HCT116 (cell line): ENCODE measurements at regions not wholly inside any gene's neighbourhood (a gene's known extent, or its start where the extent isn't known, plus 50 kb on each side); places are given as distances from the start of the nearest gene placed in this dataset.

Experiments used
- ATAC-seq: fragments of 200-7000 bp; cut with Tn5 transposase; 2 replicates; pipeline ENCODE4 v1.9.1; 2020; ENCODE audit warnings: mild to moderate bottlenecking, moderate library complexity
- BruUV-seq: library from RNA; stranded (reverse); fragments of 400-500 nt; replicated peaks from 2 replicates; lab custom pipeline; 2021; lab: Mats Ljungman, UMichigan
- CTCF ChIA-PET: fragments of 300-600 bp; sonication (Branson Sonifier 250); formaldehyde crosslinking; loops from one replicate; lab custom pipeline; 2021; ENCODE audit warnings: antibody characterized with exemption; lab: Charles Lee
- POLR2A ChIA-PET: fragments of 300-600, 350-600 bp; sonication (Branson Sonifier 250); formaldehyde crosslinking; loops from one replicate; lab custom pipeline; 2021; ENCODE audit warnings: antibody characterized with exemption; lab: Charles Lee
- RAD21 ChIA-PET, 2 experiments: fragments of 300-600 bp; sonication (Branson Sonifier 250); formaldehyde crosslinking; loops; one replicate each; lab custom pipeline; 2023; ENCODE audit warnings: low total read pairs in 2 of 2; ENCODE audit not compliant: uncharacterized antibody in 2 of 2, unreplicated experiment in 2 of 2, low non-redundant PET in 1 of 2; lab: Charles Lee
- DNase-seq: peaks from one replicate; pipeline ENCODE4 v3.0.0-alpha.2; 2010; ENCODE audit warnings: low read depth, low spot score
- H2AFZ ChIP-seq: fragments of 200-600 bp; shearing (Covaris generic), sonication (generic); 2 replicates; pipeline ENCODE4 v1.6.1; 2017; ENCODE audit warnings: low read depth, mixed run types, mixed read lengths, antibody characterized with exemption, low read length; ENCODE audit not compliant: poor library complexity, severe bottlenecking
- H3K27ac ChIP-seq: 2 replicates; pipeline ENCODE4 v1.5.1; 2012; ENCODE audit warnings: low read depth, low read length
- H3K27me3 ChIP-seq: fragments of 200-600 bp; sonication (generic); 2 replicates; pipeline ENCODE4 v1.6.1; 2016; ENCODE audit warnings: mixed run types, low read length, mixed read lengths; ENCODE audit not compliant: insufficient read depth
- H3K36me3 ChIP-seq, 2 experiments: fragments of 200-500 bp in 1 of 2; fragments of 200-600 bp in 1 of 2; sonication (Bioruptor generic) in 1 of 2; sonication (generic) in 1 of 2; 2 replicates each; pipeline versions ENCODE4 v1.5.1 to v1.6.1; 2014 to 2016; ENCODE audit warnings: low read length in 2 of 2, inconsistent platforms in 1 of 2, mixed read lengths in 1 of 2, mixed run types in 1 of 2; ENCODE audit not compliant: insufficient read depth in 2 of 2, control insufficient read depth in 1 of 2
- H3K4me1 ChIP-seq, 2 experiments: fragments of 200-600 bp in 1 of 2; sonication (generic) in 1 of 2; 2 replicates each; pipeline versions ENCODE4 v1.5.1 to v1.6.1; 2012 to 2017; ENCODE audit warnings: low read length in 2 of 2, inconsistent platforms in 1 of 2, mild to moderate bottlenecking in 1 of 2, mixed read lengths in 1 of 2, mixed run types in 1 of 2, moderate library complexity in 1 of 2; ENCODE audit not compliant: insufficient read depth in 2 of 2, control insufficient read depth in 1 of 2
- H3K4me2 ChIP-seq: fragments of 200-600 bp; sonication (generic); 2 replicates; pipeline ENCODE4 v1.6.1; 2017; ENCODE audit warnings: mixed run types, low read length, mixed read lengths
- H3K4me3 ChIP-seq, 2 experiments: fragments of 200-600 bp in 1 of 2; sonication (generic) in 1 of 2; replicated peaks in 1 of 2; 2 replicates each; pipeline ENCODE4 v1.5.1; 2011 to 2016; ENCODE audit warnings: low read length in 2 of 2, control low read depth in 1 of 2, low read depth in 1 of 2, mild to moderate bottlenecking in 1 of 2, mixed read lengths in 1 of 2, mixed run types in 1 of 2
- H3K79me2 ChIP-seq: fragments of 200-600 bp; sonication (generic); 2 replicates; pipeline ENCODE4 v1.6.1; 2017; ENCODE audit warnings: mild to moderate bottlenecking, mixed run types, low read length, moderate library complexity, mixed read lengths; ENCODE audit not compliant: insufficient read depth
- H3K9ac ChIP-seq: fragments of 200-600 bp; sonication (generic); 2 replicates; pipeline ENCODE4 v1.6.1; 2016; ENCODE audit warnings: low read length, mixed read lengths
- H3K9me2 ChIP-seq: fragments of 200-600 bp; sonication (generic), shearing (Covaris generic); 2 replicates; pipeline ENCODE4 v1.6.1; 2017; ENCODE audit warnings: mixed run types, mild to moderate bottlenecking, moderate library complexity; ENCODE audit not compliant: insufficient read depth
- H3K9me3 ChIP-seq, 2 experiments: fragments of 200-500 bp in 1 of 2; fragments of 200-600 bp in 1 of 2; sonication (Bioruptor generic) in 1 of 2; sonication (generic) in 1 of 2; 2 replicates each; pipeline ENCODE4 v1.6.1; 2014 to 2017; ENCODE audit warnings: low read length in 2 of 2, mixed read lengths in 2 of 2, inconsistent platforms in 1 of 2, low read depth in 1 of 2, mild to moderate bottlenecking in 1 of 2, mixed run types in 1 of 2, moderate library complexity in 1 of 2; ENCODE audit not compliant: control insufficient read depth in 1 of 2, insufficient read depth in 1 of 2
- H4K20me1 ChIP-seq: fragments of 200-600 bp; sonication (generic), shearing (Covaris generic); 2 replicates; pipeline ENCODE4 v1.6.1; 2017; ENCODE audit warnings: mixed run types, mild to moderate bottlenecking, moderate library complexity; ENCODE audit not compliant: insufficient read depth
- ATF3 ChIP-seq: IDR thresholded peaks from 2 replicates; pipeline ENCODE4 v1.6.1; 2012
- CBX3 ChIP-seq: IDR thresholded peaks from 2 replicates; pipeline ENCODE4 v1.6.1; 2012; ENCODE audit warnings: low read depth
- ELF1 ChIP-seq: IDR thresholded peaks from 2 replicates; pipeline ENCODE4 v1.6.1; 2012; ENCODE audit warnings: low read depth, borderline replicate concordance
- FOSL1 ChIP-seq: IDR thresholded peaks from 2 replicates; pipeline ENCODE4 v1.6.1; 2012; ENCODE audit warnings: low read depth
- JUND ChIP-seq: IDR thresholded peaks from 2 replicates; pipeline ENCODE4 v1.6.1; 2012
- MAX ChIP-seq: IDR thresholded peaks from 2 replicates; pipeline ENCODE4 v1.6.1; 2012
- POLR2AphosphoS5 ChIP-seq: IDR thresholded peaks from 2 replicates; pipeline ENCODE4 v1.6.1; 2011; ENCODE audit warnings: mild to moderate bottlenecking, low read depth, low read length, moderate library complexity
- RAD21 ChIP-seq: IDR thresholded peaks from 2 replicates; pipeline ENCODE4 v1.6.1; 2012; ENCODE audit warnings: low read depth, mild to moderate bottlenecking
- REST ChIP-seq: IDR thresholded peaks from 2 replicates; pipeline ENCODE4 v1.6.1; 2012; ENCODE audit warnings: low read depth
- SIN3A ChIP-seq: IDR thresholded peaks from 2 replicates; pipeline ENCODE4 v1.6.1; 2012; ENCODE audit warnings: low read depth
- SP1 ChIP-seq: IDR thresholded peaks from 2 replicates; pipeline ENCODE4 v1.6.1; 2012; ENCODE audit warnings: low read depth
- ZBTB33 ChIP-seq: IDR thresholded peaks from 2 replicates; pipeline ENCODE4 v1.6.1; 2011; ENCODE audit warnings: mild to moderate bottlenecking, low read length, moderate library complexity; ENCODE audit not compliant: insufficient replicate concordance; ENCODE audit errors: extremely low read depth
- ZFX ChIP-seq: fragments of 450-650 bp; IDR thresholded peaks from 2 replicates; pipeline ENCODE4 v1.6.1; 2017
- intact Hi-C: fragments of 100-400 bp; cut with micrococcal nuclease; formaldehyde crosslinking; loops from 2 replicates; pipeline ENCODE4 v1.10.0; 2022
- TF ChIP-seq, protein P1 (sequence below), 3 experiments: fragments of 200-600 bp in 1 of 3; sonication (generic) in 1 of 3; IDR thresholded peaks in 2 of 3; conservative IDR thresholded peaks in 1 of 3; 2 replicates each; pipeline ENCODE4 v1.5.1; 2012 to 2017; ENCODE audit warnings: low read depth in 2 of 3, low read length in 2 of 3, antibody characterized with exemption in 1 of 3, borderline replicate concordance in 1 of 3, control low read depth in 1 of 3, mild to moderate bottlenecking in 1 of 3, mixed read lengths in 1 of 3, mixed run types in 1 of 3, moderate library complexity in 1 of 3; ENCODE audit not compliant: insufficient read depth in 1 of 3

DNA sequence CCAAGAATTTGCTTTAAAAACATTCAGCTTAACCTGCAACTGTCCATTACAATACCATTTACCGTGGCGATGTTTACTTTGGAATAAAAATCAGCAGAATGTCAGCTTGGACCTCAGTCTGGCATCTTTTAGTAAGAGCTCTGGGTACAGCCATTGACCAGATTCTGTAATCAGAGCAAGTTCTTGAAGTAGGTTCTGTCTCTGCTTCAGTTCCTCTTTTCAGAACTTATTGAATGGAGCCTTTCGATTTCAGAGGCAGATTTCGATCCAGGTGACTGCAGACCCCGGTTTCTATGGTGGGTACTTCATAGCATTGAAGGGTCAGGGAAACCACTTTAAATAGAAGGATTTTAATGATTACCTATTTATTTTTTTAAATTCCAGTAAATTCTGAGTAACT is 53.4 kb upstream of the SV2C start (continued):
- TF ChIP-seq ZBTB33 = no peak
- no peak for TF ChIP-seq ELF1
- TF ChIP-seq JUND = no peak
- TF ChIP-seq ATF3 = no peak

GRCh38 chr5:76025790-76026189 is 57.4 kb upstream of the SV2C start:
- Histone ChIP-seq H3K9me3 (no peaks in the 10 kb centered on the region), H3K27me3 (peaks cover 52% of the 10 kb centered on the region), H4K20me1 (no peaks in the 10 kb centered on the region), H2AFZ (no peak overlapping the region), H3K36me3 (no peaks in the 10 kb centered on the region), H3K4me2 (no peak overlapping the region), H3K4me3 (no peak overlapping the region), H3K4me1 (no peaks in the 10 kb centered on the region), H3K79me2 (no peaks in the 10 kb centered on the region), H3K9ac (no peak overlapping the region), H3K27ac (no peak overlapping the region), H3K9me2 (no peaks in the 10 kb centered on the region)
- no TSS peak for BruUV-seq
- intact Hi-C loops = no loop called here
- ChIA-PET POLR2A (interaction anchor here (0.6 kb wide), 1 partner anchor 222 kb away, joined by 3 read pairs; no protein-coding TSS in a partner anchor), CTCF (no interaction called here), RAD21 (no interaction called here)
- DNase-seq = no peak
- TF ChIP-seq SP1 = no peak
- TF ChIP-seq, protein P1, sequence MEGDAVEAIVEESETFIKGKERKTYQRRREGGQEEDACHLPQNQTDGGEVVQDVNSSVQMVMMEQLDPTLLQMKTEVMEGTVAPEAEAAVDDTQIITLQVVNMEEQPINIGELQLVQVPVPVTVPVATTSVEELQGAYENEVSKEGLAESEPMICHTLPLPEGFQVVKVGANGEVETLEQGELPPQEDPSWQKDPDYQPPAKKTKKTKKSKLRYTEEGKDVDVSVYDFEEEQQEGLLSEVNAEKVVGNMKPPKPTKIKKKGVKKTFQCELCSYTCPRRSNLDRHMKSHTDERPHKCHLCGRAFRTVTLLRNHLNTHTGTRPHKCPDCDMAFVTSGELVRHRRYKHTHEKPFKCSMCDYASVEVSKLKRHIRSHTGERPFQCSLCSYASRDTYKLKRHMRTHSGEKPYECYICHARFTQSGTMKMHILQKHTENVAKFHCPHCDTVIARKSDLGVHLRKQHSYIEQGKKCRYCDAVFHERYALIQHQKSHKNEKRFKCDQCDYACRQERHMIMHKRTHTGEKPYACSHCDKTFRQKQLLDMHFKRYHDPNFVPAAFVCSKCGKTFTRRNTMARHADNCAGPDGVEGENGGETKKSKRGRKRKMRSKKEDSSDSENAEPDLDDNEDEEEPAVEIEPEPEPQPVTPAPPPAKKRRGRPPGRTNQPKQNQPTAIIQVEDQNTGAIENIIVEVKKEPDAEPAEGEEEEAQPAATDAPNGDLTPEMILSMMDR (IDR thresholded peaks at IDR 0.05 in 2 of 3, conservative IDR thresholded peaks at IDR 0.05 in 1 of 3; ENCODE audit: borderline replicate concordance in 1 of 3, insufficient read depth in 1 of 3, low read depth in 2 of 3, low read length in 2 of 3) = no peak
- TF ChIP-seq CBX3 = no peak
- TF ChIP-seq FOSL1 = no peak
- no peak for TF ChIP-seq REST
- no peak for TF ChIP-seq MAX
- no peak for TF ChIP-seq SIN3A
- TF ChIP-seq RAD21 = no peak
- no peak for TF ChIP-seq POLR2AphosphoS5
- no peak for TF ChIP-seq ELF1
- TF ChIP-seq ZFX = no peak
- no peak for ATAC-seq
